IPS-NIHi11 (cell line): ENCODE measurements at regions not wholly inside any gene's neighbourhood (a gene's known extent, or its start where the extent isn't known, plus 50 kb on each side); places are given as distances from the start of the nearest gene placed in this dataset.
"Not testable (repeated sequence)": the region's sequence is repeated elsewhere in the genome, so short reads cannot be mapped to it uniquely, and the experiment has no call there.

Experiments used
- DNase-seq: peaks from one replicate; pipeline ENCODE4 v3.0.0; 2012; ENCODE audit warnings: mixed read lengths, low spot score

DNA sequence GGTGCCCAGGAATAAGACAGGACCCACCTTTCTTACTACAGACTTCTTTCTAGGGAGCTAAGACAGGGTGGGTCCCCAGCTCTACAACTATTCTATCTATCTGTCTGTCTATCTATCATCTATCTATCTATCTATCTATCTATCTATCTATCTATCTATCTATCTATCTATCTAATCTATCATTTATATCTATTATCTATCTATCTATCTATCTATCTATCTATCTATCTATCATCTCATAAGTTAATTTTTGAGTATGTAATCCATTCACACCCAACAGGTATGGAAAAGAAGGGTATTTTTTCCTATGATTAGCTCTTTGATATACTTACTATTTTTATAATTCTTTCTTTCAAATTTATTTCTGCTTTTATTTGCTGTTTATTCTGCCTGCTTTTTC lies 55.9 kb downstream of the BAMBI start:
- no peak for DNase-seq

- no peak for DNase-seq
These were observed 56.3 kb downstream of the BAMBI start for GRCh38 chr10:28733647-28734046.

GRCh38 chr10:28734938-28735759 lies 57.8 kb downstream of the BAMBI start:
- no peak for DNase-seq

DNA sequence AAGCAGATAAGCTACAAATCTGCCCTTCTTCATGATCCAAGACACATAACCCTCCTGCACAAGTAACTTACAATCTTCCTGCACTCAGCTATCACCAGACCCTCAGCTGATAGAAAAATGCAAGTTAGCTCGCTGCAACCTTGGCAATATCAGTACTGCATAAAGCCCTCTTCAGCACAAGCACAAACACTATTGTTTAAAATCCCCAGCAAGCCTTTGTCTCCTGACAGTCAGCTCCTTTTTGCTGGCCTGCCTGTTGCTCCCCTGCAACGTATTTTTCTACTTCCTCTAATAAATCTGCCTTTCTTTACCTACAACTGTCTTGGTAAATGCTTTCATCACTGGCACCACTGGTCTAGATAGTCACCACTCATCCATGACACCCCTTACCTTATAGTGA lies 59.8 kb downstream of the BAMBI start:
- DNase-seq = no peak

DNA sequence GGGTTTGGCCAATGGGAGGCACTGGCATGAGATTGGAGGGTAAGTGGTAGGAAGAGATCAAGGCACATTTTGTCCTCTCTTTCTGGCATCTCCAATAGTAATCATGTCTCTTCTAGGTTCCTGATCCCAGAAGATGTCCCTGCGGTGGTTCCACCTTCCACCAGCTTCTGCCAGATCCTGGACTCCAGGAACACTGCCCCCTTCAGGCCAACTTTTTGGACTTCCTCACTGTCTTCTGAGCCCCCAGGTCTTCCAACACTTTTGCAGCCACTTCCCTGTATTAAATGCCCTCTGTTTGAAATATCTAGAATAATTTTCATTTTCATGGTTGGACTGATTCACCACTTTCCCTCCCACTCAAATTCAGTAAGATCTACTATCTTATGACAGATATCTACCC lies 60.9 kb downstream of the BAMBI start:
- no peak for DNase-seq

DNA sequence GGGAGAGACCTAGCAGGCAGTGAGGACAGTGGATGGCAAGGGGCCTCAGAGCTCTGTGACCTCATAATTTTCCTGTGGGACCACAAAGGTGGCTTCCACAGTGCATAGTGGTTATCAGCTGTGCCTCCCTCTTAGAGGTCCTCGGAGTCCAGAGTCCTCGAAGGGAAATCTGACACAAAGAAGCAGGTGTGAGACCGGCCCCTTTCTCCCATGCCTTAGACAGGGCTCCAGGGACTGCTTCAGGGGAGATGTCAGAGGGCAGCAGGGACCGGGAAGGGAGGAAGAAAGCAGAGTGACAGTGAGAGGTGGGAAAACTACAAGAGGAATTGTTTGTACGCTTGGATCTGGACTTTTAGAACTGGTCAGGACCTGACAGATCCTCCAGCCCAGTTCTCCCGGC lies 66.3 kb downstream of the BAMBI start:
- no peak for DNase-seq

- DNase-seq = no peak
These were observed 66.9 kb downstream of the BAMBI start for GRCh38 chr10:28744069-28744768.

- no peak for DNase-seq
These were observed 77.8 kb downstream of the BAMBI start for GRCh38 chr10:28754930-28755718.

- DNase-seq = no peak
These were observed 83.9 kb downstream of the BAMBI start for GRCh38 chr10:28761084-28761846.

- no peak for DNase-seq
These were observed 86.3 kb downstream of the BAMBI start for GRCh38 chr10:28763471-28764170.

GRCh38 chr10:28765641-28766040 lies 88.3 kb downstream of the BAMBI start:
- no peak for DNase-seq

GRCh38 chr10:28768227-28768626 lies 90.9 kb downstream of the BAMBI start:
- DNase-seq = no peak

- DNase-seq = no peak
These were observed 91.8 kb downstream of the BAMBI start for GRCh38 chr10:28769091-28769604.

GRCh38 chr10:28771580-28772090 lies 94.3 kb downstream of the BAMBI start:
- DNase-seq = not testable (repeated sequence)

GRCh38 chr10:28774051-28774995 lies 97.0 kb downstream of the BAMBI start:
- DNase-seq = no peak

- DNase-seq = no peak
These were observed 98.5 kb downstream of the BAMBI start for GRCh38 chr10:28775773-28776172.

GRCh38 chr10:28776519-28776918 lies 99.2 kb downstream of the BAMBI start:
- DNase-seq = no peak

DNA sequence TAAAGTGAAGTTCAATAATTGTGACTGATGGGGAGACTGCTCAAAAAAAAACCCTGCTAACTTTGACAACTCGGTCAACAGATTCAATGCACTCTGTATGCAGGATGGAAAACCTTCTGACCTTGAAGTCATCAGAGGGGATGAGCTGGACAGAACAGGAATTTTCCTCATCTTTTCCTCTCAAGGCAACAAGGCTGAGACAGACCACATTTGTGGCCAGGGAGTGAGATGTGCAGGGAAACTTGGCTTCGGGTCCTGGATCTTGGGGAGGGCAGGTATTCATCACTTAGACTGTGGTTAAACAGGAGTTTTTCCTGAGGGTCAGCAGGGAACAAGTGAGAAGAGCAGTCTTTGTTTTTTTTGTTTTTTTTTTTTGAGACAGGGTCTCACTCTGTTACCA lies 100.6 kb downstream of the BAMBI start:
- no peak for DNase-seq

GRCh38 chr10:28778524-28778923 lies 101.2 kb downstream of the BAMBI start:
- no peak for DNase-seq

GRCh38 chr10:28781296-28781695 lies 104.0 kb downstream of the BAMBI start:
- no peak for DNase-seq
